ENCODE measurements at regions not wholly inside any gene's neighbourhood (a gene's known extent, or its start where the extent isn't known, plus 50 kb on each side); places are given as distances from the start of the nearest gene placed in this dataset.

DNA sequence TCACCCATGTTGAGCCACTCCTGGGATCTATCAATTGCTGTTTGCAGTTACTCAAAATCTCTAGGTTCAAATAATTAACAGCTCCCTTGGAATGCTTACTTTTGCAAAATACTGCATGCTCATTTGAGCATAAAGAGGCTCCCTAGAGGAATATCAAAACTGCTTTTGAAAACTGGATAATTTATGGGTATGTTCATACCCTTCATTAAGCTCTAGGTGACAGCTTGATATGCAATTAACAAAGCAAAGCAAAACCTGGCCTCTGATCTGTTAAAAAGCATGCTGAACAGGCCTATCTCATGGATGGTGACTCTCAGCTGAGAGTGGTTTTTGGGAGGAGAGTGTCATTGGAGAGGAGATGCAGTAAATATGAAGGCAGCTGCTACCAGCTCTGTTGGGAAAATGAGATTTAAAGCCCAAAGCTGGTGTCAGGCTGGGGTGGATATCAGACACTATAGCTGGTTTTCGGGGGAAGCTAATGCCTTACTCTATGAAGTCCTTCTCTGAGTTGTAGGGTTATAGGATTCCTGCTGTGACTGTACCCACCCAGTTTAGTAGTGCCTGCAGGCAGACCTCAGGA lies 110.9 kb downstream of the RASSF10 start:
- TF ChIP-seq, protein P1, sequence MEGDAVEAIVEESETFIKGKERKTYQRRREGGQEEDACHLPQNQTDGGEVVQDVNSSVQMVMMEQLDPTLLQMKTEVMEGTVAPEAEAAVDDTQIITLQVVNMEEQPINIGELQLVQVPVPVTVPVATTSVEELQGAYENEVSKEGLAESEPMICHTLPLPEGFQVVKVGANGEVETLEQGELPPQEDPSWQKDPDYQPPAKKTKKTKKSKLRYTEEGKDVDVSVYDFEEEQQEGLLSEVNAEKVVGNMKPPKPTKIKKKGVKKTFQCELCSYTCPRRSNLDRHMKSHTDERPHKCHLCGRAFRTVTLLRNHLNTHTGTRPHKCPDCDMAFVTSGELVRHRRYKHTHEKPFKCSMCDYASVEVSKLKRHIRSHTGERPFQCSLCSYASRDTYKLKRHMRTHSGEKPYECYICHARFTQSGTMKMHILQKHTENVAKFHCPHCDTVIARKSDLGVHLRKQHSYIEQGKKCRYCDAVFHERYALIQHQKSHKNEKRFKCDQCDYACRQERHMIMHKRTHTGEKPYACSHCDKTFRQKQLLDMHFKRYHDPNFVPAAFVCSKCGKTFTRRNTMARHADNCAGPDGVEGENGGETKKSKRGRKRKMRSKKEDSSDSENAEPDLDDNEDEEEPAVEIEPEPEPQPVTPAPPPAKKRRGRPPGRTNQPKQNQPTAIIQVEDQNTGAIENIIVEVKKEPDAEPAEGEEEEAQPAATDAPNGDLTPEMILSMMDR (CRISPR knock-in tag; IDR thresholded peaks at IDR 0.05) = no peak
- TF ChIP-seq EP300 (IDR thresholded peaks at IDR 0.05; ENCODE audit: low read depth in 2 of 2, low read length in 2 of 2) = no peak
- TF ChIP-seq EP300 (CRISPR knock-in tag; IDR thresholded peaks at IDR 0.05; ENCODE audit: borderline replicate concordance) = no peak
- TF ChIP-seq, protein P2, sequence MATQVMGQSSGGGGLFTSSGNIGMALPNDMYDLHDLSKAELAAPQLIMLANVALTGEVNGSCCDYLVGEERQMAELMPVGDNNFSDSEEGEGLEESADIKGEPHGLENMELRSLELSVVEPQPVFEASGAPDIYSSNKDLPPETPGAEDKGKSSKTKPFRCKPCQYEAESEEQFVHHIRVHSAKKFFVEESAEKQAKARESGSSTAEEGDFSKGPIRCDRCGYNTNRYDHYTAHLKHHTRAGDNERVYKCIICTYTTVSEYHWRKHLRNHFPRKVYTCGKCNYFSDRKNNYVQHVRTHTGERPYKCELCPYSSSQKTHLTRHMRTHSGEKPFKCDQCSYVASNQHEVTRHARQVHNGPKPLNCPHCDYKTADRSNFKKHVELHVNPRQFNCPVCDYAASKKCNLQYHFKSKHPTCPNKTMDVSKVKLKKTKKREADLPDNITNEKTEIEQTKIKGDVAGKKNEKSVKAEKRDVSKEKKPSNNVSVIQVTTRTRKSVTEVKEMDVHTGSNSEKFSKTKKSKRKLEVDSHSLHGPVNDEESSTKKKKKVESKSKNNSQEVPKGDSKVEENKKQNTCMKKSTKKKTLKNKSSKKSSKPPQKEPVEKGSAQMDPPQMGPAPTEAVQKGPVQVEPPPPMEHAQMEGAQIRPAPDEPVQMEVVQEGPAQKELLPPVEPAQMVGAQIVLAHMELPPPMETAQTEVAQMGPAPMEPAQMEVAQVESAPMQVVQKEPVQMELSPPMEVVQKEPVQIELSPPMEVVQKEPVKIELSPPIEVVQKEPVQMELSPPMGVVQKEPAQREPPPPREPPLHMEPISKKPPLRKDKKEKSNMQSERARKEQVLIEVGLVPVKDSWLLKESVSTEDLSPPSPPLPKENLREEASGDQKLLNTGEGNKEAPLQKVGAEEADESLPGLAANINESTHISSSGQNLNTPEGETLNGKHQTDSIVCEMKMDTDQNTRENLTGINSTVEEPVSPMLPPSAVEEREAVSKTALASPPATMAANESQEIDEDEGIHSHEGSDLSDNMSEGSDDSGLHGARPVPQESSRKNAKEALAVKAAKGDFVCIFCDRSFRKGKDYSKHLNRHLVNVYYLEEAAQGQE (IDR thresholded peaks at IDR 0.05; ENCODE audit: borderline replicate concordance in 1 of 2, low read depth in 1 of 2, low read length in 2 of 2) = no peak
- TF ChIP-seq ZNF639 (CRISPR knock-in tag; conservative IDR thresholded peaks at IDR 0.05) = no peak
- TF ChIP-seq ZBTB26 (CRISPR knock-in tag; IDR thresholded peaks at IDR 0.05; ENCODE audit: borderline replicate concordance) = no peak
- no peak for TF ChIP-seq RELA (CRISPR knock-in tag; IDR thresholded peaks at IDR 0.05)

All from HepG2 (cell line).